ENCODE measurements at regions not wholly inside any gene's neighbourhood (a gene's known extent, or its start where the extent isn't known, plus 50 kb on each side); places are given as distances from the start of the nearest gene placed in this dataset.

- TF ChIP-seq CTCF (IDR thresholded peaks at IDR 0.05) (no peak), POLR2A (IDR thresholded peaks at IDR 0.05) (no peak), EP300 (IDR thresholded peaks at IDR 0.05) (no peak), POLR2AphosphoS5 (IDR thresholded peaks at IDR 0.05) (no peak)
Observed at GRCh38 chr6:3663811-3664210, 87.7 kb downstream of the PXDC1 start.

All from gastroesophageal sphincter (tissue), 3 donors.